Caco-2 (cell line): ENCODE measurements at regions not wholly inside any gene's neighbourhood (a gene's known extent, or its start where the extent isn't known, plus 50 kb on each side); places are given as distances from the start of the nearest gene placed in this dataset.

ENCODE experiments used
- BruUV-seq: library from RNA; stranded (reverse); fragments of 400-500 nt; replicated peaks from 2 replicates; lab custom pipeline; 2021; lab: Mats Ljungman, UMichigan
- CTCF ChIA-PET: fragments of 300-600 bp; sonication (Branson Sonifier 250); formaldehyde crosslinking; loops from one replicate; lab custom pipeline; 2022; ENCODE audit warnings: antibody characterized with exemption; lab: Charles Lee
- POLR2A ChIA-PET: fragments of 300-600 bp; sonication (Branson Sonifier 250); formaldehyde crosslinking; loops from one replicate; lab custom pipeline; 2022; ENCODE audit warnings: antibody characterized with exemption; lab: Charles Lee
- DNase-seq, 2 experiments: peaks; one replicate each; pipeline versions ENCODE4 v3.0.0 to v3.0.0-alpha.2; 2020 to 2022
- H3K27me3 ChIP-seq: replicated peaks from 2 replicates; pipeline ENCODE4 v1.6.0; 2011; ENCODE audit warnings: low read length; ENCODE audit not compliant: control insufficient read depth, insufficient read depth
- H3K36me3 ChIP-seq: 2 replicates; pipeline ENCODE4 v1.5.1; 2011; ENCODE audit warnings: low read length; ENCODE audit not compliant: control insufficient read depth, insufficient read depth
- H3K4me1 ChIP-seq: fragments of 250-450 bp; sonication (Bioruptor Pico); 2 replicates; pipeline ENCODE4 v1.5.1; 2020; ENCODE audit warnings: mild to moderate bottlenecking
- H3K4me3 ChIP-seq: 2 replicates; pipeline ENCODE4 v1.5.1; 2011; ENCODE audit warnings: low read depth, mild to moderate bottlenecking, control low read depth, low read length
- H3K9me3 ChIP-seq: fragments of 250-450 bp; sonication (Bioruptor Pico); 2 replicates; pipeline ENCODE4 v1.5.1; 2020; ENCODE audit warnings: mild to moderate bottlenecking, moderate library complexity
- H3K27ac Mint-ChIP-seq: one replicate; pipeline ENCODE4 v1.8.0; 2022; ENCODE audit warnings: mixed read lengths; ENCODE audit not compliant: unreplicated experiment
- H3K27me3 Mint-ChIP-seq: one replicate; pipeline ENCODE4 v1.8.0; 2022; ENCODE audit warnings: mixed read lengths; ENCODE audit not compliant: insufficient read depth, unreplicated experiment
- H3K36me3 Mint-ChIP-seq: one replicate; pipeline ENCODE4 v1.8.0; 2022; ENCODE audit warnings: mild to moderate bottlenecking, mixed read lengths; ENCODE audit not compliant: insufficient read depth, unreplicated experiment
- H3K4me1 Mint-ChIP-seq: one replicate; pipeline ENCODE4 v1.8.0; 2022; ENCODE audit warnings: low read depth, mixed read lengths; ENCODE audit not compliant: unreplicated experiment
- H3K4me3 Mint-ChIP-seq: one replicate; pipeline ENCODE4 v1.8.0; 2022; ENCODE audit warnings: mild to moderate bottlenecking, moderate library complexity, mixed read lengths; ENCODE audit not compliant: unreplicated experiment
- H3K9me3 Mint-ChIP-seq: one replicate; pipeline ENCODE4 v1.8.0; 2022; ENCODE audit warnings: mixed read lengths; ENCODE audit not compliant: unreplicated experiment
- CTCF ChIP-seq, 2 experiments: fragments of 200-600 bp in 1 of 2; IDR thresholded peaks; 1 replicate in 1 of 2; 2 replicates in 1 of 2; pipeline versions ENCODE4 v1.5.1 to v1.8.0; 2011 to 2022; ENCODE audit warnings: antibody characterized with exemption in 1 of 2, control low read depth in 1 of 2, inconsistent platforms in 1 of 2, low read depth in 1 of 2, low read length in 1 of 2, mild to moderate bottlenecking in 1 of 2, moderate library complexity in 1 of 2; ENCODE audit not compliant: insufficient read depth in 1 of 2, severe bottlenecking in 1 of 2, unreplicated experiment in 1 of 2
- intact Hi-C: fragments of 100-400 bp; cut with micrococcal nuclease; formaldehyde crosslinking; loops from one replicate; pipeline ENCODE4 v1.10.0; 2022; ENCODE audit not compliant: unreplicated experiment

GRCh38 chr7:145088111-145088745, 252.4 kb upstream of the TPK1 start:
- no peak overlapping the region for H3K27ac Mint-ChIP-seq
- H3K36me3 Mint-ChIP-seq: no peaks in the 10 kb centered on the region
- no peak for DNase-seq
- Histone ChIP-seq H3K4me3 (no peak overlapping the region), H3K36me3 (no peaks in the 10 kb centered on the region), H3K4me1 (no peaks in the 10 kb centered on the region), H3K9me3 (no peaks in the 10 kb centered on the region), H3K27me3 (no peaks in the 10 kb centered on the region)
- no peak overlapping the region for H3K4me3 Mint-ChIP-seq
- intact Hi-C loops: no loop called here
- POLR2A ChIA-PET: no interaction called here
- CTCF ChIA-PET: no interaction called here
- peaks cover 10% of the 10 kb centered on the region for H3K27me3 Mint-ChIP-seq
- no TSS peak for BruUV-seq
- H3K4me1 Mint-ChIP-seq: no peaks in the 10 kb centered on the region
- no peak for TF ChIP-seq CTCF (IDR thresholded peaks at IDR 0.05; ENCODE audit: insufficient read depth in 1 of 2, low read depth in 1 of 2, low read length in 1 of 2, severe bottlenecking in 1 of 2, unreplicated experiment in 1 of 2)
- no peaks in the 10 kb centered on the region for H3K9me3 Mint-ChIP-seq

GRCh38 chr7:145082366-145083161, 246.7 kb upstream of the TPK1 start:
- Mint-ChIP-seq H3K4me3 (no peak overlapping the region), H3K27ac (no peak overlapping the region)

GRCh38 chr7:145065473-145065872, 229.6 kb upstream of the TPK1 start:
- no TSS peak for BruUV-seq
- H3K36me3 Mint-ChIP-seq: no peaks in the 10 kb centered on the region
- H3K9me3 Mint-ChIP-seq: no peaks in the 10 kb centered on the region
- CTCF ChIA-PET: no interaction called here
- no peaks in the 10 kb centered on the region for H3K4me1 Mint-ChIP-seq
- Histone ChIP-seq H3K4me3 (no peak overlapping the region), H3K9me3 (no peaks in the 10 kb centered on the region), H3K36me3 (no peaks in the 10 kb centered on the region), H3K27me3 (no peaks in the 10 kb centered on the region), H3K4me1 (no peaks in the 10 kb centered on the region)
- H3K4me3 Mint-ChIP-seq: no peak overlapping the region
- no peak for DNase-seq
- no peak for TF ChIP-seq CTCF (IDR thresholded peaks at IDR 0.05; ENCODE audit: insufficient read depth in 1 of 2, low read depth in 1 of 2, low read length in 1 of 2, severe bottlenecking in 1 of 2, unreplicated experiment in 1 of 2)
- POLR2A ChIA-PET: no interaction called here
- H3K27ac Mint-ChIP-seq: no peak overlapping the region
- H3K27me3 Mint-ChIP-seq: no peaks in the 10 kb centered on the region
- intact Hi-C loops: no loop called here

More at GRCh38 chr7:145082366-145083161, 246.7 kb upstream of the TPK1 start:
- H3K36me3 ChIP-seq: no peaks in the 10 kb centered on the region
- H3K4me3 ChIP-seq: no peak overlapping the region
- H3K27me3 ChIP-seq: no peaks in the 10 kb centered on the region
- H3K4me1 Mint-ChIP-seq: no peaks in the 10 kb centered on the region
- TF ChIP-seq CTCF (IDR thresholded peaks at IDR 0.05; ENCODE audit: insufficient read depth in 1 of 2, low read depth in 1 of 2, low read length in 1 of 2, severe bottlenecking in 1 of 2, unreplicated experiment in 1 of 2): no peak
- no peaks in the 10 kb centered on the region for H3K9me3 Mint-ChIP-seq
- no peaks in the 10 kb centered on the region for H3K4me1 ChIP-seq
- H3K27me3 Mint-ChIP-seq: peaks cover 18% of the 10 kb centered on the region
- no peak for DNase-seq
- no peaks in the 10 kb centered on the region for H3K9me3 ChIP-seq
- ChIA-PET POLR2A (no interaction called here), CTCF (no interaction called here)
- no peaks in the 10 kb centered on the region for H3K36me3 Mint-ChIP-seq
- intact Hi-C loops: no loop called here
- no TSS peak for BruUV-seq
